Left colon (tissue), 2 donors: ENCODE measurements at regions not wholly inside any gene's neighbourhood (a gene's known extent, or its start where the extent isn't known, plus 50 kb on each side); places are given as distances from the start of the nearest gene placed in this dataset.
"Not testable (repeated sequence)": the region's sequence is repeated elsewhere in the genome, so short reads cannot be mapped to it uniquely, and the experiment has no call there.

ENCODE experiments used
- ATAC-seq: fragments of 200-7000 bp; cut with Tn5 transposase; one replicate; pipeline ENCODE4 v1.9.1; 2020; ENCODE audit warnings: mild to moderate bottlenecking, moderate library complexity
- DNase-seq, 2 donors: peaks; one replicate each; pipeline ENCODE4 v3.0.0-alpha.2; 2020
- intact Hi-C, 2 donors: fragments of 100-400 bp; cut with DNase I in 1 of 2; cut with micrococcal nuclease in 1 of 2; formaldehyde crosslinking; loops; one replicate each; pipeline versions ENCODE4 v1.11.2 to v1.14.0; 2022; cut with DNase I, micrococcal nuclease
- donor health status: DM: no; HTN: no; CAD: no.
- donor health status: DM: yes; HTN: yes; CAD: no.

- intact Hi-C loops, DNase-seq, ATAC-seq: not testable (repeated sequence)
Observed at GRCh38 chr22:48911067-48911466, 916.6 kb downstream of the BRD1 start.

- ATAC-seq (no peak), DNase-seq (no peak)
- intact Hi-C loops = no loop called here
Observed at GRCh38 chr22:48908547-48908946, 919.1 kb downstream of the BRD1 start.

GRCh38 chr22:48907591-48907990 is 920.1 kb downstream of the BRD1 start:
- intact Hi-C loops = no loop called here

GRCh38 chr22:48906216-48906835 is 921.3 kb downstream of the BRD1 start:
- intact Hi-C loops = no loop called here

More at GRCh38 chr22:48907591-48907990, 920.1 kb downstream of the BRD1 start:
- DNase-seq = no peak
- ATAC-seq = no peak

DNA sequence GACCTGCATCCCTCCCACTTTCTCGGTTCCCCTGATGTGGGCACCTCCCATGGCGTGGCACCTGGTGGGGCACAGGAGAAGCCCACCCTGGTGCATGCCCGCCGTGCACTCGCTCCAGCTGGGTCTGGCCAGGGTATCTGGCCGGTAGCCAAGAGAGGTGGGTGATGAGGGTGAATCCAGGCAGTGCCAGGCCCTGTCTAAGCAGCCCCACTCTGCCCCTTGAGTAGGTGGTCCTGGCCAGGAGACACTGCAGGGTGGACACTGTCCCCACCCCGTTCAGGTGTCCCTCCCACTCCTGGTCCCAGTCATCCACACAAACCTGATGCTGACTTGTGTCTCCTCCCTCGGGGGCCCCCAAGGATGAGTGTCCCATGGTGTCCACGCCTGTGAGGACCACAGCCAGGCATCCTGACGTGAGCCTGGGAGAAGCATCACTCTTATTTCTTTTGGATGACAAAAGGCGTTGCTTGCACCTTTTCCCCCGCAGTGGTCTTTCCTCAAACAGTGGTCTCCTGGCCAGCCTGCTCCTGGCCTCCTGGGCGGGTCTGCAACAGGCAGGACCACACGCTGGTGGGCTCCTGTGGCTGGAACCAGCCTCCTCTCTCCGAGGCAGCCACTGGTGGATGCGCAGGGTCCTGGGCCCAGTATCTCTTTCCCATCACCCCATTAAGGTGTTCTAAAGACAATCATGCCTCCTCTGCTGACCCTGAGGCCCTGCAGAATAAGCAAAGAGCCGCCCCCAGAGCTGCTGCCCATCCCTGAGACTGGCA is 922.3 kb downstream of the BRD1 start:
- intact Hi-C loops = no loop called here
- no peak for DNase-seq
- no peak for ATAC-seq

More at GRCh38 chr22:48906216-48906835, 921.3 kb downstream of the BRD1 start:
- ATAC-seq (no peak), DNase-seq (no peak)

GRCh38 chr22:48902983-48903650 is 924.6 kb downstream of the BRD1 start:
- DNase-seq = no peak
- ATAC-seq = no peak
- intact Hi-C loops = no loop called here

DNA sequence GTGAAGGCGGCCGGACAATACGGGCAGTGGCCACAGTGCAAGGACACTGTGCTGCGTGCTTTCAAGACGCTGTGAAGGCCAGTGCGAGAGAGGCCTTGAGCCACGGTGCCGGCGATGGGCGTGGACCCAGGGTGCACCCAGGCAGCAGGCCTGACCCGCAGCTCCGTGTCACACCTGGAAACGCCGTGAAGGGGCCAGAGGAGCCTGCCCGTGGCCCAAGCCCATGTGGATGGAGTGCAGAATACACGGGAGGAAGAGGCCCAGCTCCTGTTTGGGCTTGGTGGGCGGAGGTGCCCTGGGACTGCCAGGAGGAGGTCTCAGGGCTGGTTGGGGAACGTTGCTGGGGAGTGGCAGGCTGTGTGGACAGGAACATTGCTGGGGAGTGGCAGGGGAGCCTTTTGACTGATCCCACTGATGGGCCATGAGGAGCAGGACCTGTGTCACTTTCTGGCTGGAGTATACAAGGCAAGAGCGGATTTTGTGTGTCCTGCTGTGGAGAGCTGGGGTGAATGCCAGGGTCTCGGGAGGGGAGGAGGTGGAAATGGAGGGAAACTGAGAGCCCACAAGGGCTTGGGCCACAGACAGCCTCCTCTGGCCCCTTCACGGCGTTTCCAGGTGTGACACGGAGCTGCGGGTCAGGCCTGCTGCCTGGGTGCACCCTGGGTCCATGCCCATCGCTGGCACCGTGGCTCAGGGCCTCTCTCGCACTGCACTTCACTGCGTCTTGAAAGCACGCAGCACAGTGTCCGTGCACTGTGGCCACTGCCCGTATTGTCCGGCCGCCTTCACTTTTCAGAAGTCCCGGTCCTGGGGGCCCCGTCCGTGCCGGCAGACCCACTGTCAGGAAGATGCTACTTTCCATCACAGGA is 925.4 kb downstream of the BRD1 start:
- DNase-seq (no peak), ATAC-seq (no peak)
- intact Hi-C loops = no loop called here

DNA sequence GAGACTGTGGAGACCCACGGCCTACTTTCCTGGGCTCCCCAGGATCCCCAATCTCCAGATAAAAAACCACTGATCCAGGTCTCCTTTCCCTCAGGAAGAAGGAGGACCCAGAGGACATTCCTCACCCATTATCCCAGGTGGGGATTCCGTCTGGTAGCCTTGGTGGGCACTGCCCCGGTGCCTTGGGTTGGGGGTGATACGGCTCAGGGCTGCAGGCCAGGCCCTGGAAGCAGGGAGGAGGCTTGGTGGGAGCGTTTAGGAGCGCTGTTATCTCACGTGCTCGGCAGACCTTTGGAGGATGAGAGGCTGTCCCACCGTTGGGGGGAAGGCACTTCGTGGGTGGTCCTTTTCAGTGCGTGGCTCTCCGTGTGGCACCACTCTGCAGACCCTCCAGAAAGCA is 926.3 kb downstream of the BRD1 start:
- intact Hi-C loops = no loop called here
- ATAC-seq (no peak), DNase-seq (no peak)

DNA sequence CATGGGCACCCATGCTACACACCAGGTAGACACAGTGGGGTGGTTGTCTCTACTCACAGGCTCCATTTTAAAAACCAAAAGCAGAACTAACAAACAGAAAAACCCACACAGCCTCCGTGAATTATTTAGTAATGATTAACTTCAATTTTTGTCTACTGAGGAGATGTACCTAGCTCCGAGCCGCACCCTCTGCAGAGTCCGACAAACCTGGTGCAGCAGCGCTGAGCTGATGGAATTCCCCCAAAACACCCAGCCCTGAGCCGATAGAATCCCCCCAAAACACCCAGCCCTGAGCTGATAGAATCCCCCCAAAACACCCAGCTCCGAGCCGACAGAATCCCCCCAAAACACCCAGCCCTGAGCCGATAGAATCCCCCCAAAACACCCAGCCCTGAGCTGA is 927.0 kb downstream of the BRD1 start:
- intact Hi-C loops = no loop called here
- no peak for DNase-seq
- no peak for ATAC-seq

DNA sequence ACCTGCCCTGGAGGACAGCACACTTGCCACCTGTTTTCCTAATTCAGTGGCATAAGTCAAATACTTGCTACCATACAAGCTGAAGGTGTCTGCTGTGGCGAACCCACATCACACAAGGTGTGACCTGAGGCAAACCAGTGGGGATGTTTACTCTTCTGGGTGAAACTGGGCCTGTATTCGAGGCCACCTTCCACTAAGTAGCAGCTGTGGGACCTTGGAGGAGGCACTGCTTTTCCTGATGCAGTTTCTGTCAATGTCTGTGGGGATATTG is 927.4 kb downstream of the BRD1 start:
- ATAC-seq (no peak), DNase-seq (no peak)
- intact Hi-C loops = no loop called here

- intact Hi-C loops = no loop called here
- no peak for ATAC-seq
- DNase-seq = no peak
Observed at GRCh38 chr22:48899523-48900326, 927.9 kb downstream of the BRD1 start.

- ATAC-seq = no peak
- intact Hi-C loops = no loop called here
- DNase-seq = no peak
Observed at GRCh38 chr22:48898524-48899250, 929.0 kb downstream of the BRD1 start.

- DNase-seq (no peak), ATAC-seq (no peak)
Observed at GRCh38 chr22:48897645-48898370, 929.9 kb downstream of the BRD1 start.

GRCh38 chr22:48896766-48897644 is 930.7 kb downstream of the BRD1 start:
- no peak for ATAC-seq
- DNase-seq = no peak
- intact Hi-C loops = no loop called here

More at GRCh38 chr22:48897645-48898370, 929.9 kb downstream of the BRD1 start:
- intact Hi-C loops = no loop called here

GRCh38 chr22:48895831-48896765 is 931.6 kb downstream of the BRD1 start:
- ATAC-seq (no peak), DNase-seq (no peak)
- intact Hi-C loops = no loop called here
